Cardiac muscle cell (in vitro differentiated cells and primary cell): ENCODE measurements at regions not wholly inside any gene's neighbourhood (a gene's known extent, or its start where the extent isn't known, plus 50 kb on each side); places are given as distances from the start of the nearest gene placed in this dataset.

Experiments used
- DNase-seq, 2 donors: peaks; one replicate each; pipeline versions ENCODE4 v3.0.0 to v3.0.0-alpha.2; 2010 to 2017; ENCODE audit warnings: low read depth in 1 of 2, low spot score in 1 of 2
- H3K27ac ChIP-seq: fragments of 200-600 bp; sonication (generic); 2 replicates; pipeline ENCODE4 v1.5.1; 2016
- H3K27me3 ChIP-seq: fragments of 200-600 bp; sonication (generic); 2 replicates; pipeline ENCODE4 v1.6.0; 2016; ENCODE audit warnings: control low read depth
- H3K36me3 ChIP-seq: fragments of 200-600 bp; sonication (generic); 2 replicates; pipeline ENCODE4 v1.5.1; 2016; ENCODE audit warnings: control low read depth
- H3K4me1 ChIP-seq: fragments of 200-600 bp; sonication (generic); 2 replicates; pipeline ENCODE4 v1.8.1; 2017; ENCODE audit warnings: low read depth, mild to moderate bottlenecking, mixed run types
- H3K4me3 ChIP-seq: fragments of 200-600 bp; sonication (generic); 2 replicates; pipeline ENCODE4 v1.5.1; 2016; ENCODE audit warnings: mild to moderate bottlenecking
- H3K9me3 ChIP-seq: fragments of 200-600 bp; sonication (generic); 2 replicates; pipeline ENCODE4 v1.5.1; 2017; ENCODE audit warnings: low read depth, mild to moderate bottlenecking, control low read depth
- CTCF ChIP-seq: IDR thresholded peaks from 2 replicates; pipeline ENCODE4 v1.5.1; 2012; ENCODE audit warnings: low read depth, mild to moderate bottlenecking, low read length

GRCh38 chr2:189379731-189380261 is 61.5 kb upstream of the WDR75 start:
- peak in 1 of 2 donors; percentile 28 for DNase-seq
- TF ChIP-seq CTCF, result no peak
- Histone ChIP-seq H3K4me3 (no peak overlapping the region), H3K27me3 (no peaks in the 10 kb centered on the region), H3K9me3 (no peaks in the 10 kb centered on the region), H3K36me3 (no peaks in the 10 kb centered on the region), H3K27ac (peak overlapping the region; percentile 68), H3K4me1 (peaks cover 14% of the 10 kb centered on the region)

- TF ChIP-seq CTCF, result no peak
- H3K36me3 ChIP-seq, result no peaks in the 10 kb centered on the region
Observed at GRCh38 chr2:189382668-189383067, 58.6 kb upstream of the WDR75 start.

GRCh38 chr2:189386741-189387140 is 54.5 kb upstream of the WDR75 start:
- no peak overlapping the region for H3K27ac ChIP-seq
- no peak overlapping the region for H3K4me3 ChIP-seq
- H3K36me3 ChIP-seq, result no peaks in the 10 kb centered on the region
- no peaks in the 10 kb centered on the region for H3K4me1 ChIP-seq
- H3K9me3 ChIP-seq, result no peaks in the 10 kb centered on the region
- no peak for TF ChIP-seq CTCF
- H3K27me3 ChIP-seq, result no peaks in the 10 kb centered on the region
- no peak for DNase-seq

More at GRCh38 chr2:189382668-189383067, 58.6 kb upstream of the WDR75 start:
- H3K27me3 ChIP-seq, result no peaks in the 10 kb centered on the region
- no peak for DNase-seq
- no peak overlapping the region for H3K4me3 ChIP-seq
- H3K4me1 ChIP-seq, result peaks cover 14% of the 10 kb centered on the region
- no peak overlapping the region for H3K27ac ChIP-seq
- H3K9me3 ChIP-seq, result no peaks in the 10 kb centered on the region

- H3K4me3 ChIP-seq, result no peak overlapping the region
- no peaks in the 10 kb centered on the region for H3K9me3 ChIP-seq
- DNase-seq, result no peak
- no peaks in the 10 kb centered on the region for H3K27me3 ChIP-seq
- TF ChIP-seq CTCF, result no peak
- H3K36me3 ChIP-seq, result no peaks in the 10 kb centered on the region
- no peaks in the 10 kb centered on the region for H3K4me1 ChIP-seq
- H3K27ac ChIP-seq, result no peak overlapping the region
Observed at GRCh38 chr2:189391201-189391600, 50.1 kb upstream of the WDR75 start.
